Stimulated activated CD4-positive, alpha-beta T cell treated with anti-CD3 and anti-CD28 coated beads, Interleukin-2, amount 100 ng/mL, for 4 hours (primary cell): ENCODE measurements at regions not wholly inside any gene's neighbourhood (a gene's known extent, or its start where the extent isn't known, plus 50 kb on each side); places are given as distances from the start of the nearest gene placed in this dataset.

Experiments
- DNase-seq: peaks from one replicate; pipeline ENCODE4 v3.0.0-alpha.2; 2020; ENCODE audit warnings: low read depth

- no peak for DNase-seq
Observed at GRCh38 chr6:144335311-144335861, 50.3 kb downstream of the UTRN start.

- DNase-seq = no peak
Observed at GRCh38 chr6:144335914-144336313, 50.8 kb downstream of the UTRN start.

DNA sequence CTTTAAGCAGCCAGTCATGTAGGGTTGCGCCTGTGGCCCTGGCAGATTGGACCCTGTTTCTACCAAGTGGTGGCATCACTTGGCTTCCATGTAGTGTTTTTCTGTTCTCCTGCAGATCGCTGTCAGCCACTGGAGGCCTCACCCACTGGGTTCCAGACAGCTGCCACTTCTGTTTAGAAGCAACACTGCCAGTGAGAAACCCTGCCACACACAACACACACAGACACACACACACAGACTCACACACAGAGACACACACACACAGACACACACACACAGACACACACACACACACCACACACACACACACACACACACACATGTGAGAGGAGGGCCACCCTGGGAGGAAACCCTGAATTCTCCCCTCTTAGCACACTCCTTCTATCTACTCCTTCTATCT lies 51.8 kb downstream of the UTRN start:
- DNase-seq = no peak

GRCh38 chr6:144338474-144338873 lies 53.3 kb downstream of the UTRN start:
- DNase-seq = no peak

- DNase-seq = no peak
Observed at GRCh38 chr6:144338951-144339700, 54.0 kb downstream of the UTRN start.

- DNase-seq = no peak
Observed at GRCh38 chr6:144339859-144340452, 54.8 kb downstream of the UTRN start.

- DNase-seq = no peak
Observed at GRCh38 chr6:144340541-144341371, 55.6 kb downstream of the UTRN start.

DNA sequence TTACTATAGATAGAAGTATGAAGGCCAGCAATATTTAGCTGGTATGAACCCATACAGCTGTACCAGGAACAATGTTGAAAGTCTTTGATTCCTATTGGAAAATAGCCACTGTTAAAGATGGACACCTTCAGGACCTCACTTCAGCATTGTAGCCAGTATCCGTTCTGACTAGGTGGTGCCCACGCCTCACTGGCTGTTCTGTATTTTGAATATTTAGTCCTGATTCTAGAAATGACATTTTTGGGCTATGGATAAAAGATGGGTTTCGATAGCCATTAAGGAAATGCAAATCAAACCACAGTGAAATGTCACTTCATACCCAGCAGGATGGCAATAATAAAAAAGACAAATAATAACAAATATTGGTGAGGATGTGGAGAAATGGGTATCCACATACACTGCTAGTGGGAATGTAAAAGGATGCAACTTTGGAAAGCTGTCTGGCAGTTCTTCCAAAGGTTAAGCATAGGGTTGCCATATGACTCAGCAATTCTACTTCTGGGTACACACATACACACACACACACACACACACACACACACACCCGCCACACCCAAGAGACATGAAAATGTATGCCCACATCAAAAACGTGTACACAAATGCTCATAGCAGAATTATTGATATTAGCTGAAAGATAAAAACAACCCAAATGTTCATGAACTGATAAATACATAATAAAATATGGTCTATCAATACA lies 56.8 kb downstream of the UTRN start:
- DNase-seq = no peak

GRCh38 chr6:144343701-144344428 lies 58.7 kb downstream of the UTRN start:
- DNase-seq = no peak

- DNase-seq = peak; percentile 46
Observed at GRCh38 chr6:144344646-144345045, 59.5 kb downstream of the UTRN start.

GRCh38 chr6:144345451-144345850 lies 60.3 kb downstream of the UTRN start:
- DNase-seq = no peak

GRCh38 chr6:144346719-144347447 lies 61.7 kb downstream of the UTRN start:
- DNase-seq = no peak

DNA sequence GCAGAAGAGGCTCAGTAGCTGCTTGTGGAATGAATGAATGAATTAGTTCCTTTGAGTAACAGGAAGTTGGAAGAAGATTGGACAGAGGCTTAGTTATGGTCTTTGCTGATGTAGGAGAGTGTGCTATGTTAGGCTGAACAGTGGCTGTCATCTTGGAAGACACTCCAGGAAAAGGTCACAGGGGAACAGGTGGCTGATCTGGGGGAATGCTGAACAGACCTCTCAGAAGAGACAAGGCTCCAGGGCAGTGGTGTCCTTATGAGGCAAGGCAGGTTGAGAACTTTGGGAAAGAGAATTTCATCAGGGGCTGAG lies 62.3 kb downstream of the UTRN start:
- no peak for DNase-seq

DNA sequence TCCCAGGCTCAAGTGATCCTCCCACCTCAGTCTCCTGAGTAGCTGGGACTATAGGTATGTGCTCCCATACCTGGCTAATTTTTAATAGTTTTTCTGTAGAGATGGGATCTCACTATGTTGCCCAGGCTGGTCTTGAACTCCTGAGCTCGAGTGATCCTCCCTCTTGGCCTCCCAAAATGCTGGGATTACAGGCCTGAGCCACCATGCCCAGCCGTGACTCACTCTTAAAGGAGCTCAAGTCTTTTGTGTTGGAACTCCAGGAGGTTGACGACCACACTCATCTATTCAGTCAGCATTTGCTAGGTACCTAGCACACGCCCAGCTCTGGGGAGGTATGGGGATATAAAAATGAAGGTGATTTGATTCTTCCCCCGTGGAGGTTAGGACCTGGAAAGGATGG lies 62.8 kb downstream of the UTRN start:
- DNase-seq = no peak

- DNase-seq = no peak
Observed at GRCh38 chr6:144349690-144350527, 64.8 kb downstream of the UTRN start.

- no peak for DNase-seq
Observed at GRCh38 chr6:144350528-144350880, 65.4 kb downstream of the UTRN start.

DNA sequence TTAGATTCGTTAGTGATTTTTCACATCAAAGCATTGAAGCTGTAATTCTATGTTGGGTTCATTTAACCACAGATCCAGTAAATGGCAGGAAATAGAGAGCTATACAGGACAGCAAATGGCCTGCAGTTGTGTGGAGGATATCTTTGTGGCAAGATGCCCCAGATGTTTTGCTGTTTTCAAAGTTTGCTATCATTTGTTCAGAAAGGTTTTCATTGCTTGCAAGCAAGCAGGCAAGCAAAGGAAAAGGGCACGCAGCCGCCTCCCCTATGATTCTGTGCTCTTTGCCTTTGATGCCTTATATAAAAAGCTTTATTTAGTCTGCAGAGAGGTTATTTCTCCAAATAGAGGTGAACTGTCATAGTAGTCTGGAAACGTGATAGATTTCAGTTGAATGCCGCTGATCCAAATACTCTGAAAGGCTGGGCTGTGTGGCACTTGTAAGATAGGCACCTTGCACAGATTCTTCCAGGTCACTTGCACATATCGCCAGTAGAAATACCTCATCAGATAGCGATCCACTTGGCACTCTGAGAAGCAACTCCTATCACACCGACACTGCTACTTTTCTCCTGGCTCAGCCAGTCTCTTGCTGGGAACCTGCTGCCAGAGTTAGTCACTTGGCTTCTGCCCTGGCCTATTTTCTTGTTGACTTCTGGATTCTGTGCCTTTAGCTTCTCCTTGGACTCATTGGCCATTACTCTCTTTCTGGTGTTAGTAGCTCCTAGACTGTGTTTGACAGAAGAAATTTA lies 66.4 kb downstream of the UTRN start:
- DNase-seq = no peak

DNA sequence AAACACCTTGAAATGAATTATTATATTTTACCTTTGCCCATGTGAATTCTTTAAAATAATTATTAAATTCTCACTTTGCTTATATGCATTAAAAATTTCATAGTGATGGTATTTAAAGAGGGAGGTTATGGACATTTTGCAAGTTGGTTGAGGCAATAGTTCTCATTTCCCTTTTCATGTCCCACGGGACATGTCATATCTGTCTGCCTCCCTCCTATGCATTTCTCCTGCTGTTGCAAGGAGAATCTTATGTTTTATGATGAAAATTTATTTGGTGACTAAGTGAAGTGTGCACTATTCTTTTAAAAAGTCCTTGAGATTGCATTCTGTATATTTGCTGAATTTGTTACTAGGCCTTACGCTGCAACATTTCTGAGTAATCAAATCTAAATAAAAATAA lies 67.2 kb downstream of the UTRN start:
- no peak for DNase-seq

DNA sequence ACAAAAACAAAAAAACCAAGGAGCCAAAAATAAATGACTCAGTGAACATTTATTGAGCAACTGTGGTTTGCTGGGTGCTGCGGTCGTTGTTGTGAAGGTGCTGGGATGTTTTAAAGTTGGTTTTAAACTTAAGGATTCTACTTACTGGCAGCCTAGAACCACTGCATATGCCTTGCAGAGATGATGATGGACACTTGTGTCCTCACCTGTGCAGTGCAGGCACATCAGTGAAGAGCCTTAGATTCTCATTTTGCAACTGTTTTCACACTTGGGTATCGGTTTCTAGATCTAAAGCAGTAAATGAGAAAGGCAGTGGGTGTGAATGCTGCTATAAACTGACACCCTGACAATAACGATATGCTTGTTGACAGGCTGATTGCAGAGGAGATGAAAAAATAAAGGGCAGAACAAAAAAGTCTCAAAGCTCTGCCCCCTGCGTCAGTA lies 68.8 kb downstream of the UTRN start:
- no peak for DNase-seq
